OCI-LY3 (cell line): ENCODE measurements at regions not wholly inside any gene's neighbourhood (a gene's known extent, or its start where the extent isn't known, plus 50 kb on each side); places are given as distances from the start of the nearest gene placed in this dataset.

Experiments used
- CTCF ChIP-seq: fragments of 200-600, 300-600 bp; sonication (generic); IDR thresholded peaks from 2 replicates; pipeline ENCODE4 v1.5.1; 2014; ENCODE audit warnings: antibody characterized with exemption, low read length, low read depth
- EZH2phosphoT487 ChIP-seq: fragments of 200-600 bp; shearing (Covaris generic); IDR thresholded peaks from 2 replicates; pipeline ENCODE4 v1.6.1; 2018; ENCODE audit warnings: antibody characterized with exemption, mixed run types, low read depth

- TF ChIP-seq CTCF (no peak), EZH2phosphoT487 (no peak)
Measured at GRCh38 chr2:95721726-95722125, 129.9 kb downstream of the TRIM43 start.
